ENCODE measurements at regions not wholly inside any gene's neighbourhood (a gene's known extent, or its start where the extent isn't known, plus 50 kb on each side); places are given as distances from the start of the nearest gene placed in this dataset.

DNA sequence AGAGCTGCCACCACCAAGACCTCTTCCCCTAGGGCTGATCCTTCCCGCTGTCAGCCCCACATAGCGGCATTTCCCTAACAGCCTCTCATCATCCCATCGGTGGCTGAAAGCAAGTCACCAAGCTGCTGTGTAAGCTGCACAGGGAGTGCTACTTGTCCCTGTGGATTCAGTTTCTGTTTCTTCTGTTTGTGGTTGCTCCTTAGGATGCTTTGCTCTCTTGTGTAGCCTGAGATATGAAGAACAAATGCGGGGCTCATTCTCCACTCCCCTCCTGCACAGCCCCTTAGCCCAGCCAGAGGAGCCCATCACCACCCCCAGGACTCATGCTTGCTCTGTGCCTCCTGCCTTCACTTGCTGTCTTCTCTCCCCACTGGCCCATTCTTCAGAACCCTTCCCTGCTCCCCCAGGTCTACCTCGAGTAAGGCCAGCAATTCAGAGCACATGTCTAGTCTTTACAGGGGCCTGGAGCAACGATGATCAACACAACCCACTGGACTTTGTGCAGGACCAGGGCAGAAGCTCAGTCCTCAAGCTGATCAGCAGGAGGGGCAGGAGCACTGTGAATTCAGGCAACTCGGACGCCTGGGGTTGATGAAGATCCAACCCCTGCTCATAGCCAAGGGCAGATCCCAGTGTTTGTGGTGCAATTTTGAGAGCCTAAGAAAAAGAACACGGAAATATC, 82.6 kb upstream of the GALNT2 start:
- ChIA-PET CTCF (no interaction called here), POLR2A (no interaction called here)
- ATAC-seq (no peak), DNase-seq (ENCODE audit: low spot score) (no peak)
- no peak overlapping the region for H3K4me3 Mint-ChIP-seq
- no peaks in the 10 kb centered on the region for H3K36me3 Mint-ChIP-seq
- no peak for TF ChIP-seq CDX4 (CRISPR knock-in tag; IDR thresholded peaks at IDR 0.05; ENCODE audit: borderline replicate concordance)
- TF ChIP-seq GABPB1 (CRISPR knock-in tag; IDR thresholded peaks at IDR 0.05), result no peak
- TF ChIP-seq ZNF317 (CRISPR knock-in tag; IDR thresholded peaks at IDR 0.05; ENCODE audit: borderline replicate concordance, low read depth), result no peak
- TF ChIP-seq, protein P1, sequence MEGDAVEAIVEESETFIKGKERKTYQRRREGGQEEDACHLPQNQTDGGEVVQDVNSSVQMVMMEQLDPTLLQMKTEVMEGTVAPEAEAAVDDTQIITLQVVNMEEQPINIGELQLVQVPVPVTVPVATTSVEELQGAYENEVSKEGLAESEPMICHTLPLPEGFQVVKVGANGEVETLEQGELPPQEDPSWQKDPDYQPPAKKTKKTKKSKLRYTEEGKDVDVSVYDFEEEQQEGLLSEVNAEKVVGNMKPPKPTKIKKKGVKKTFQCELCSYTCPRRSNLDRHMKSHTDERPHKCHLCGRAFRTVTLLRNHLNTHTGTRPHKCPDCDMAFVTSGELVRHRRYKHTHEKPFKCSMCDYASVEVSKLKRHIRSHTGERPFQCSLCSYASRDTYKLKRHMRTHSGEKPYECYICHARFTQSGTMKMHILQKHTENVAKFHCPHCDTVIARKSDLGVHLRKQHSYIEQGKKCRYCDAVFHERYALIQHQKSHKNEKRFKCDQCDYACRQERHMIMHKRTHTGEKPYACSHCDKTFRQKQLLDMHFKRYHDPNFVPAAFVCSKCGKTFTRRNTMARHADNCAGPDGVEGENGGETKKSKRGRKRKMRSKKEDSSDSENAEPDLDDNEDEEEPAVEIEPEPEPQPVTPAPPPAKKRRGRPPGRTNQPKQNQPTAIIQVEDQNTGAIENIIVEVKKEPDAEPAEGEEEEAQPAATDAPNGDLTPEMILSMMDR (IDR thresholded peaks at IDR 0.05), result no peak
- no peak overlapping the region for H3K27ac Mint-ChIP-seq
- H3K4me1 Mint-ChIP-seq, result no peaks in the 10 kb centered on the region
- H3K9me3 Mint-ChIP-seq, result peaks cover 5% of the 10 kb centered on the region
- peaks cover 2% of the 10 kb centered on the region; the same call in 1 of the 2 replicates for H3K27me3 Mint-ChIP-seq (ENCODE audit: low read depth)

- peaks cover 3% of the 10 kb centered on the region; the same call in 1 of the 2 replicates for H3K9me3 Mint-ChIP-seq
- DNase-seq (ENCODE audit: low spot score) (no peak), ATAC-seq (no peak)
- no peak for TF ChIP-seq ZSCAN18 (CRISPR knock-in tag; IDR thresholded peaks at IDR 0.05)
- no peak for TF ChIP-seq RELA (CRISPR knock-in tag; IDR thresholded peaks at IDR 0.05; ENCODE audit: borderline replicate concordance)
- TF ChIP-seq IRF1 (CRISPR knock-in tag; IDR thresholded peaks at IDR 0.05), result no peak
- no peak for TF ChIP-seq ZNF532 (CRISPR knock-in tag; IDR thresholded peaks at IDR 0.05; ENCODE audit: borderline replicate concordance)
- TF ChIP-seq GRHL2 (CRISPR knock-in tag; IDR thresholded peaks at IDR 0.05; ENCODE audit: insufficient replicate concordance, severe bottlenecking), result no peak
- no peak for TF ChIP-seq ZNF121 (CRISPR knock-in tag; IDR thresholded peaks at IDR 0.05)
- TF ChIP-seq ZNF263 (CRISPR knock-in tag; IDR thresholded peaks at IDR 0.05; ENCODE audit: low read depth), result no peak
- no peak for TF ChIP-seq FOXK1 (CRISPR knock-in tag; IDR thresholded peaks at IDR 0.05)
- H3K27me3 Mint-ChIP-seq (ENCODE audit: low read depth), result peaks cover 2% of the 10 kb centered on the region; the same call in 1 of the 2 replicates
- CTCF ChIA-PET, result no interaction called here
- H3K4me1 Mint-ChIP-seq, result no peaks in the 10 kb centered on the region
- POLR2A ChIA-PET, result no interaction called here
- no peaks in the 10 kb centered on the region for H3K36me3 Mint-ChIP-seq
- H3K27ac Mint-ChIP-seq, result no peak overlapping the region
- H3K4me3 Mint-ChIP-seq, result no peak overlapping the region
These were observed 81.9 kb upstream of the GALNT2 start for GRCh38 chr1:229984992-229985612.
